Loucy (cell line): ENCODE measurements at regions not wholly inside any gene's neighbourhood (a gene's known extent, or its start where the extent isn't known, plus 50 kb on each side); places are given as distances from the start of the nearest gene placed in this dataset.

Experiments used
- CTCF ChIP-seq: fragments of 200-600 bp; sonication (generic); conservative IDR thresholded peaks from 2 replicates; pipeline ENCODE4 v1.5.1; 2014; ENCODE audit warnings: mild to moderate bottlenecking, antibody characterized with exemption, low read length
- EZH2phosphoT487 ChIP-seq: fragments of 200-600 bp; IDR thresholded peaks from 2 replicates; pipeline ENCODE4 v1.6.1; 2018; ENCODE audit warnings: antibody characterized with exemption, mild to moderate bottlenecking, moderate library complexity, borderline replicate concordance

GRCh38 chr15:31522028-31522427, 195.4 kb downstream of the KLF13 start:
- TF ChIP-seq CTCF (no peak), EZH2phosphoT487 (no peak)
